NB4 (cell line): ENCODE measurements at regions not wholly inside any gene's neighbourhood (a gene's known extent, or its start where the extent isn't known, plus 50 kb on each side); places are given as distances from the start of the nearest gene placed in this dataset.

Experiments used
- MAX ChIP-seq: IDR thresholded peaks from 2 replicates; pipeline ENCODE4 v1.6.1; 2011; ENCODE audit warnings: low read depth, low read length
- POLR2A ChIP-seq: IDR thresholded peaks from 2 replicates; pipeline ENCODE4 v1.6.1; 2011; ENCODE audit warnings: mild to moderate bottlenecking; ENCODE audit not compliant: insufficient read length; ENCODE audit errors: extremely low read depth
- TF ChIP-seq, protein P1 (sequence below): IDR thresholded peaks from one replicate; pipeline ENCODE4 v1.5.1; 2012; ENCODE audit warnings: low read depth, low read length

DNA sequence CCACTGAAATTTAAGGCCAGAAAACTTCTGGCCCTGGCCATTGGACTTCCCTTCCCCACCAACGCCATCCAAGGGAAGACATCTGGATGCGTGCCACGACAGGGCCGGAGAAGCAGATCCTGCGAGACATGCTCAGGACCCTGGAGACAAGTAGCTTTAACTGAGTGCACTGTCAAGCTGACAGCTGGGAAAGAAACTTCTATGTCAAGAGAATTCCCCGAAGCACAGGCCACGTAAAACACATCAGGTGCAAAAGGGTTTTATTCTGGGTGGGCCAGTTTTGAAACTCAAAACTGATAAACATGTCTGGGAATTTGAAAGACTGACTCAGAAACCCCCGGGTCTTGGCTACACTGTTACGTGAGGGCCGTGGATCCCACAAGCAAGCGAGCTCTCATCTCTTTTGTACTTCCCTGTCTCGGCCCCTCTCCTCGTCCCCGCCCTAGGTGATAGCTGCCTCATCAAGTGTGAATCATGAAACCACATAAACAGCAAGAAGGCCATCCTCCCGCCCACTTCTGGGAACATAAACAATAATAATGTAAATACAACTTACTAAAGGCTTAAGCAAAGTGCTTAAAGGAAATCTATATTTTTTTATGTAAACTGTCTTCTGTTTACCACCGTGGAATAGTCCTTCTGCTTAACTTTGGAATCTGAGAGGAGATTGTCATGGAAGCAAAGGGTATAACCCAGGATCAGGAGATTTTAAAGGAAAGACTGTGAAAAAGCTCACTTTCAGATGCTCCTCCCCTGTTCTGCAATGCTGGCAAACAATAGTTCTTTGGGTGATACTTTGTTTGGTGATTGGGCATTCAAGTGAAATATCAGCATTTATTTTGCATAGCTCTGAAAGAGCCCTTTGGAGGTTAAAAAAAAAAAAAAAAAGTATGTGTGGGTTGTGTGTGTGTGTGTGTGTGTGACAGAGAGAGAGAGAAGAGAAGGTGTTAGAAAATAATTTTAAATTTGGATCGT, 406.0 kb upstream of the MAF start:
- TF ChIP-seq POLR2A (no peak), MAX (no peak)
- TF ChIP-seq, protein P1, sequence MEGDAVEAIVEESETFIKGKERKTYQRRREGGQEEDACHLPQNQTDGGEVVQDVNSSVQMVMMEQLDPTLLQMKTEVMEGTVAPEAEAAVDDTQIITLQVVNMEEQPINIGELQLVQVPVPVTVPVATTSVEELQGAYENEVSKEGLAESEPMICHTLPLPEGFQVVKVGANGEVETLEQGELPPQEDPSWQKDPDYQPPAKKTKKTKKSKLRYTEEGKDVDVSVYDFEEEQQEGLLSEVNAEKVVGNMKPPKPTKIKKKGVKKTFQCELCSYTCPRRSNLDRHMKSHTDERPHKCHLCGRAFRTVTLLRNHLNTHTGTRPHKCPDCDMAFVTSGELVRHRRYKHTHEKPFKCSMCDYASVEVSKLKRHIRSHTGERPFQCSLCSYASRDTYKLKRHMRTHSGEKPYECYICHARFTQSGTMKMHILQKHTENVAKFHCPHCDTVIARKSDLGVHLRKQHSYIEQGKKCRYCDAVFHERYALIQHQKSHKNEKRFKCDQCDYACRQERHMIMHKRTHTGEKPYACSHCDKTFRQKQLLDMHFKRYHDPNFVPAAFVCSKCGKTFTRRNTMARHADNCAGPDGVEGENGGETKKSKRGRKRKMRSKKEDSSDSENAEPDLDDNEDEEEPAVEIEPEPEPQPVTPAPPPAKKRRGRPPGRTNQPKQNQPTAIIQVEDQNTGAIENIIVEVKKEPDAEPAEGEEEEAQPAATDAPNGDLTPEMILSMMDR, result no peak
